Epithelial cell of esophagus (primary cell): ENCODE measurements at regions not wholly inside any gene's neighbourhood (a gene's known extent, or its start where the extent isn't known, plus 50 kb on each side); places are given as distances from the start of the nearest gene placed in this dataset.

Source experiments
- DNase-seq: peaks from one replicate; pipeline ENCODE4 v3.0.0; 2010; ENCODE audit warnings: low read depth
- H3K4me3 ChIP-seq: 2 replicates; pipeline ENCODE4 v1.5.1; 2011; ENCODE audit warnings: mild to moderate bottlenecking, low read length, control low read depth
- TF ChIP-seq, protein P1 (sequence below): IDR thresholded peaks from 2 replicates; pipeline ENCODE4 v1.5.1; 2011; ENCODE audit warnings: low read depth, mild to moderate bottlenecking, low read length, control low read depth, inconsistent platforms; ENCODE audit not compliant: insufficient read depth; ENCODE audit errors: missing control alignments

DNA sequence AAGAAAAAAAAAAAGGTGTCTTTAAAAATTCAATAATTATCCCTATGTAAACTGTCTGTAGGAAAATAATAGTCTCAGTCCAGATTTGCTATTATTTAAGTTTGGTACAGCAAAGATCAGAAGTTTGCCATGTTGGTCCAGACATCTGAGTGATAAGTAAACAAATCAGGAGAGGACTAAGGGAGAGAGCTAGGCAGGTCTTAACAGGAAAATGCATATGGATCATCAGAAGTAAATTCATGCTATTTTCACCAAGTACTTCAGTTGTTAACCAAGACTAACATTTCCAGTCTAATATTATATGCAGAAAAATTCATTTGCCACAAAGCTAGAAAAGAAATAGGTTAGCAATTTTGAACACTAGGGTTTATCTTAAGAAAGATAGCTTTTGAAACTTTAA lies 95.0 kb upstream of the STK17B start:
- DNase-seq, result peak; percentile 82
- TF ChIP-seq, protein P1, sequence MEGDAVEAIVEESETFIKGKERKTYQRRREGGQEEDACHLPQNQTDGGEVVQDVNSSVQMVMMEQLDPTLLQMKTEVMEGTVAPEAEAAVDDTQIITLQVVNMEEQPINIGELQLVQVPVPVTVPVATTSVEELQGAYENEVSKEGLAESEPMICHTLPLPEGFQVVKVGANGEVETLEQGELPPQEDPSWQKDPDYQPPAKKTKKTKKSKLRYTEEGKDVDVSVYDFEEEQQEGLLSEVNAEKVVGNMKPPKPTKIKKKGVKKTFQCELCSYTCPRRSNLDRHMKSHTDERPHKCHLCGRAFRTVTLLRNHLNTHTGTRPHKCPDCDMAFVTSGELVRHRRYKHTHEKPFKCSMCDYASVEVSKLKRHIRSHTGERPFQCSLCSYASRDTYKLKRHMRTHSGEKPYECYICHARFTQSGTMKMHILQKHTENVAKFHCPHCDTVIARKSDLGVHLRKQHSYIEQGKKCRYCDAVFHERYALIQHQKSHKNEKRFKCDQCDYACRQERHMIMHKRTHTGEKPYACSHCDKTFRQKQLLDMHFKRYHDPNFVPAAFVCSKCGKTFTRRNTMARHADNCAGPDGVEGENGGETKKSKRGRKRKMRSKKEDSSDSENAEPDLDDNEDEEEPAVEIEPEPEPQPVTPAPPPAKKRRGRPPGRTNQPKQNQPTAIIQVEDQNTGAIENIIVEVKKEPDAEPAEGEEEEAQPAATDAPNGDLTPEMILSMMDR, result no peak
- no peak overlapping the region for H3K4me3 ChIP-seq

DNA sequence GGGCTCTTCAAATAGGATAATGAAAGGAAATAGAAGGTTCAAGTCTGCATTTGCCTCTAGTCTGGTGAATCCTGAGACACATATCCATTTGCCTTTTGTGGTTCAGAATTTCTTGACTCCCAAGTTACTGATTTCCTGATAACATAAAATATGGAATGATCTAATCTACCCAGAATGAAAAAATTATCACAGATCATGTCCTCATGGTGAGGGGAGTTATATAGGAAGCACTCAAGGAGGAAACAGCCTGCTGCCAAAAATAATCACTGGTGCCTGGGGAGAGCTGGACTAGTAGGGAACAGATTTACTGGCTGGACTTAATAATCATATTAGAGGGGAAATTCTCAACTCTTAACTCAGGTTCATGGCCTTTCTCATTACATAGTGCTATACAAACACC lies 95.5 kb upstream of the STK17B start:
- no peak for DNase-seq
- H3K4me3 ChIP-seq, result no peak overlapping the region
- TF ChIP-seq, protein P1, result no peak

DNA sequence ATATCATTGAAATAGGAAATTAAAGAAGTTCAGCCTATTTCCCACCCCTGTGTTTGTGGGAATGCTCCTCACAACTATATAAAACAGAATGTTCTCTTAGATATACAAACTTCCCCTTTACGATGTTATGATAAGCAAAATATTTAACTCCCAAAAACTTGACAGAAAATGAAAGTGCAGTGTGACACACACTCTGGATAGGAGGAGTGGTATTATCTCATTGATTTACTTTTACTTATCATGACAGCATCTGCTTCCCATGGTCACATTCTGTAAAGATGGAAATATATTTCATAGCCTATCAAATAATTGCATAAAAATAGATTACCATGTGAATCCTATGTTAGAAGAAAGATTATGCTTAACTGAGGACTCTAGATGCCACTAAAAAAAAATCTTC lies 96.6 kb upstream of the STK17B start:
- no peak overlapping the region for H3K4me3 ChIP-seq
- DNase-seq, result no peak
- TF ChIP-seq, protein P1, result no peak

DNA sequence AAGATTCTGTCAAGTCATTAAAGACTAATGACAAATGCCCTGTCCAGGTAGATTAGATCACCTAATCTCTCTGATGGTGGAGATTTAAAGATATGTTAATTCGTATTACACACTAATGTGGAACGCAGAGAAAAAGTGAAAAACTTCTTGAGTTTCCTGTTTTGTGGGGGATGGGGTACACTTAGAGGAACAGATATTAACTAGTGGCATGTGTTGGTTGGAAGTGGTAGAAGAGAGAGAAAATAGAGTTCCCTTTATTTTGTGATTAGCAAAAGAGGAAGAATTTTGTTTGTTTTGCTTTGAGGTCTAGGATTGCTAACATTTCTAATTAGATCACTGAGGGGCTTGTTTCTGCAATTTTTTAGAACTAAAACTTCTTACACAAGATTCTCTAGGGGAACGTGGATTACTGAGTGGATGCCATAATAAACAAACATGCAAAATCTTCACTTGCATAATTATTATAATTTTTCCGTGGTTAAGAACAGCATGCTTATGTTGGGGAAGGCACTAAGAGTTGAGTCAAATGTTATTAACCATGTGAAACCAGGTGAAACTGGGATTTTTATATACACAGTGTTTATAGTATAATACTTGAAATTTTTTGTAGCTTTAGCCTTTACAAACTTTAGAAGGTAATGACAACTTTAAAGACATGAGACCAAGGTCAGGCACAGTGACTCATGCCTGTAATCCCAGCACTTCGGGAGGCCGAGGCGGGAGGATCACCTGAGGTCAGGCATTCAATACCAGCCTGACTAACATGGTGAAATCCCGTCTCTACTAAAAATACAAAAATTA lies 97.4 kb upstream of the STK17B start:
- H3K4me3 ChIP-seq, result no peak overlapping the region
- TF ChIP-seq, protein P1, result no peak
- DNase-seq, result peak; percentile 46

DNA sequence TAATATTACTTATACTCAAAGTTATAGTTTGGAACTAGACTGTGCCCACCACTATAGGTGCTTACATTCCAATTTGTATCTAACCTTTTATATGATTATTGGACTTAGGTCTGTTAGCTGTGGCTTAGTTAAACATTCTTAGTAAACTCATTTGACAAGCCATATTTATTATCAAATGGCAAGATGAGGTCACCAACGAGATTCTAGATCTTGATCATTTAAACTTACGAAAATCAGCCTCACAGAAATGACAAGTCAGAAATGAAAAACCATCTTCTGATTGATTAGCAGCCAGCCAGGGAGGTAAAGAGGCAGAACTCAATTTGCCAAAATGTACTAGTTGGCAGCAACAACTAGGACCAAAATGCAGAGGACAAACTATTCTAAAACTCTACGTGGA lies 100.4 kb upstream of the STK17B start:
- H3K4me3 ChIP-seq, result no peak overlapping the region
- TF ChIP-seq, protein P1, result no peak

DNA sequence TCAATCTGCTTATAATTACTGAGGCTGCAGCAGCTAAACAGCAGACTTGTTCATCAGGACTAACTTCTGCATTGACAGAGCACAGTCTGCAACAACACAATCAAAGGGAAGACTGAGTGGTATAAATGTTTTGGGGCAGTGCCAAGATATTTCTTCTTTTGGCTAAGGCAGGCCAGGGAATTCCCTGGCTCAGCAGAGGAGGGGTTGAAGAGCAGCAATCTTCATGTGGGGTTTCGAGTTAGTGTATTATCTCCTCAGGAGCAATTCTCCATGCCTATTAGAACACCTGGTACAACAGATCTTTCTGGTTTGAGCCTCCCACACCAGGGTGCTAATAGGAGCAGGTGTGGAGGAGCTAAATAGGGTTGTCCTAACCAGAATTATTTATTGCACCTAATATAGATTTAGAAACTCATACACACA lies 103.0 kb upstream of the STK17B start:
- TF ChIP-seq, protein P1, result no peak
- peak; percentile 65 for DNase-seq
- no peak overlapping the region for H3K4me3 ChIP-seq

More for the DNA sequence above, 100.4 kb upstream of the STK17B start:
- no peak for DNase-seq
